ENCODE measurements at regions not wholly inside any gene's neighbourhood (a gene's known extent, or its start where the extent isn't known, plus 50 kb on each side); places are given as distances from the start of the nearest gene placed in this dataset.

- TF ChIP-seq CTCF (IDR thresholded peaks at IDR 0.05; ENCODE audit: poor library complexity): no peak
- no peak for TF ChIP-seq EZH2phosphoT487 (IDR thresholded peaks at IDR 0.05; ENCODE audit: low read depth, severe bottlenecking, unreplicated experiment)
Observed at GRCh38 chr10:65778753-65779152, 1147.1 kb upstream of the LRRTM3 start.

Measured in hepatocyte (in vitro differentiated cells).